BE2C (cell line): ENCODE measurements at regions not wholly inside any gene's neighbourhood (a gene's known extent, or its start where the extent isn't known, plus 50 kb on each side); places are given as distances from the start of the nearest gene placed in this dataset.

Source experiments
- DNase-seq: peaks from one replicate; pipeline ENCODE4 v3.0.0-alpha.2; 2020
- H3K27me3 ChIP-seq: fragments of 250-450 bp; sonication (Bioruptor Pico); 2 replicates; pipeline ENCODE4 v1.5.1; 2020; ENCODE audit warnings: mild to moderate bottlenecking
- H3K36me3 ChIP-seq: fragments of 250-450 bp; sonication (Bioruptor Pico); 2 replicates; pipeline ENCODE4 v1.5.1; 2020; ENCODE audit warnings: mild to moderate bottlenecking
- H3K4me1 ChIP-seq: fragments of 250-450 bp; sonication (Bioruptor Pico); 2 replicates; pipeline ENCODE4 v1.5.1; 2020
- H3K4me3 ChIP-seq: 2 replicates; pipeline ENCODE4 v1.5.1; 2011; ENCODE audit warnings: low read depth, low read length
- H3K9me3 ChIP-seq: fragments of 250-450 bp; sonication (Bioruptor Pico); 2 replicates; pipeline ENCODE4 v1.5.1; 2020
- CTCF ChIP-seq: IDR thresholded peaks from 2 replicates; pipeline ENCODE4 v1.5.1; 2012; ENCODE audit warnings: mild to moderate bottlenecking, low read depth, low read length

GRCh38 chr2:217491271-217491670 lies 511.5 kb downstream of the TNS1 start:
- no peaks in the 10 kb centered on the region for H3K27me3 ChIP-seq
- peaks cover 6% of the 10 kb centered on the region; the same call in 1 of the 2 replicates for H3K4me1 ChIP-seq
- TF ChIP-seq CTCF = no peak
- DNase-seq = no peak
- H3K36me3 ChIP-seq = no peaks in the 10 kb centered on the region
- H3K4me3 ChIP-seq = no peak overlapping the region
- no peaks in the 10 kb centered on the region for H3K9me3 ChIP-seq

GRCh38 chr2:217489145-217489960 lies 513.4 kb downstream of the TNS1 start:
- DNase-seq = peak; percentile 74
- Histone ChIP-seq H3K36me3 (no peaks in the 10 kb centered on the region), H3K9me3 (no peaks in the 10 kb centered on the region), H3K27me3 (no peaks in the 10 kb centered on the region), H3K4me3 (peak overlapping the region; percentile 44), H3K4me1 (peaks cover 6% of the 10 kb centered on the region; the same call in 1 of the 2 replicates)
- no peak for TF ChIP-seq CTCF

- Histone ChIP-seq H3K36me3 (no peaks in the 10 kb centered on the region), H3K4me3 (no peak overlapping the region), H3K4me1 (peaks cover 6% of the 10 kb centered on the region), H3K9me3 (no peaks in the 10 kb centered on the region), H3K27me3 (no peaks in the 10 kb centered on the region)
- no peak for DNase-seq
- TF ChIP-seq CTCF = no peak
Observed at GRCh38 chr2:217484046-217484445, 518.7 kb downstream of the TNS1 start.

GRCh38 chr2:217482056-217482710 lies 520.6 kb downstream of the TNS1 start:
- no peaks in the 10 kb centered on the region; the same call in none of the 2 replicates for H3K4me1 ChIP-seq
- no peaks in the 10 kb centered on the region for H3K27me3 ChIP-seq
- no peaks in the 10 kb centered on the region for H3K9me3 ChIP-seq
- H3K4me3 ChIP-seq = no peak overlapping the region
- H3K36me3 ChIP-seq = no peaks in the 10 kb centered on the region
- TF ChIP-seq CTCF = no peak
- no peak for DNase-seq

GRCh38 chr2:217481577-217481976 lies 521.2 kb downstream of the TNS1 start:
- Histone ChIP-seq H3K4me1 (no peaks in the 10 kb centered on the region; the same call in none of the 2 replicates), H3K4me3 (no peak overlapping the region), H3K9me3 (no peaks in the 10 kb centered on the region), H3K36me3 (no peaks in the 10 kb centered on the region), H3K27me3 (no peaks in the 10 kb centered on the region)
- TF ChIP-seq CTCF = no peak
- DNase-seq = no peak

- no peaks in the 10 kb centered on the region for H3K9me3 ChIP-seq
- no peak for TF ChIP-seq CTCF
- no peaks in the 10 kb centered on the region for H3K27me3 ChIP-seq
- no peaks in the 10 kb centered on the region for H3K36me3 ChIP-seq
- DNase-seq = no peak
- no peak overlapping the region for H3K4me3 ChIP-seq
- no peaks in the 10 kb centered on the region; the same call in none of the 2 replicates for H3K4me1 ChIP-seq
Observed at GRCh38 chr2:217479566-217479965, 523.2 kb downstream of the TNS1 start.
